ENCODE measurements at regions not wholly inside any gene's neighbourhood (a gene's known extent, or its start where the extent isn't known, plus 50 kb on each side); places are given as distances from the start of the nearest gene placed in this dataset.

- TF ChIP-seq, protein P1, sequence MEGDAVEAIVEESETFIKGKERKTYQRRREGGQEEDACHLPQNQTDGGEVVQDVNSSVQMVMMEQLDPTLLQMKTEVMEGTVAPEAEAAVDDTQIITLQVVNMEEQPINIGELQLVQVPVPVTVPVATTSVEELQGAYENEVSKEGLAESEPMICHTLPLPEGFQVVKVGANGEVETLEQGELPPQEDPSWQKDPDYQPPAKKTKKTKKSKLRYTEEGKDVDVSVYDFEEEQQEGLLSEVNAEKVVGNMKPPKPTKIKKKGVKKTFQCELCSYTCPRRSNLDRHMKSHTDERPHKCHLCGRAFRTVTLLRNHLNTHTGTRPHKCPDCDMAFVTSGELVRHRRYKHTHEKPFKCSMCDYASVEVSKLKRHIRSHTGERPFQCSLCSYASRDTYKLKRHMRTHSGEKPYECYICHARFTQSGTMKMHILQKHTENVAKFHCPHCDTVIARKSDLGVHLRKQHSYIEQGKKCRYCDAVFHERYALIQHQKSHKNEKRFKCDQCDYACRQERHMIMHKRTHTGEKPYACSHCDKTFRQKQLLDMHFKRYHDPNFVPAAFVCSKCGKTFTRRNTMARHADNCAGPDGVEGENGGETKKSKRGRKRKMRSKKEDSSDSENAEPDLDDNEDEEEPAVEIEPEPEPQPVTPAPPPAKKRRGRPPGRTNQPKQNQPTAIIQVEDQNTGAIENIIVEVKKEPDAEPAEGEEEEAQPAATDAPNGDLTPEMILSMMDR (IDR thresholded peaks at IDR 0.05 in 2 of 3, conservative IDR thresholded peaks at IDR 0.05 in 1 of 3; ENCODE audit: borderline replicate concordance in 1 of 3, insufficient read depth in 1 of 3, low read depth in 2 of 3, low read length in 2 of 3) = no peak
- TF ChIP-seq FOSL1 (IDR thresholded peaks at IDR 0.05; ENCODE audit: low read depth) (no peak), CEBPB (IDR thresholded peaks at IDR 0.05; ENCODE audit: low read depth) (no peak), EZH2phosphoT487 (IDR thresholded peaks at IDR 0.05; ENCODE audit: borderline replicate concordance) (no peak), POLR2A (IDR thresholded peaks at IDR 0.05; ENCODE audit: borderline replicate concordance, extremely low read depth, insufficient read depth, insufficient read length) (no peak), POLR2AphosphoS5 (IDR thresholded peaks at IDR 0.05; ENCODE audit: low read depth, low read length) (no peak), SP1 (IDR thresholded peaks at IDR 0.05; ENCODE audit: low read depth) (no peak), REST (IDR thresholded peaks at IDR 0.05; ENCODE audit: low read depth) (no peak), RAD21 (IDR thresholded peaks at IDR 0.05; ENCODE audit: low read depth) (no peak), JUND (IDR thresholded peaks at IDR 0.05) (no peak)
- TF ChIP-seq, protein P2, sequence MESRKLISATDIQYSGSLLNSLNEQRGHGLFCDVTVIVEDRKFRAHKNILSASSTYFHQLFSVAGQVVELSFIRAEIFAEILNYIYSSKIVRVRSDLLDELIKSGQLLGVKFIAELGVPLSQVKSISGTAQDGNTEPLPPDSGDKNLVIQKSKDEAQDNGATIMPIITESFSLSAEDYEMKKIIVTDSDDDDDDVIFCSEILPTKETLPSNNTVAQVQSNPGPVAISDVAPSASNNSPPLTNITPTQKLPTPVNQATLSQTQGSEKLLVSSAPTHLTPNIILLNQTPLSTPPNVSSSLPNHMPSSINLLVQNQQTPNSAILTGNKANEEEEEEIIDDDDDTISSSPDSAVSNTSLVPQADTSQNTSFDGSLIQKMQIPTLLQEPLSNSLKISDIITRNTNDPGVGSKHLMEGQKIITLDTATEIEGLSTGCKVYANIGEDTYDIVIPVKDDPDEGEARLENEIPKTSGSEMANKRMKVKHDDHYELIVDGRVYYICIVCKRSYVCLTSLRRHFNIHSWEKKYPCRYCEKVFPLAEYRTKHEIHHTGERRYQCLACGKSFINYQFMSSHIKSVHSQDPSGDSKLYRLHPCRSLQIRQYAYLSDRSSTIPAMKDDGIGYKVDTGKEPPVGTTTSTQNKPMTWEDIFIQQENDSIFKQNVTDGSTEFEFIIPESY (IDR thresholded peaks at IDR 0.05; ENCODE audit: extremely low read depth, insufficient replicate concordance, low read length) = no peak
Observed at GRCh38 chr13:90997951-90998350, 349.5 kb upstream of the MIR17HG start.

Data from HCT116 (cell line).